PC-3 (cell line): ENCODE measurements at regions not wholly inside any gene's neighbourhood (a gene's known extent, or its start where the extent isn't known, plus 50 kb on each side); places are given as distances from the start of the nearest gene placed in this dataset.

Experiments
- ATAC-seq: fragments of 200-7000 bp; cut with Tn5 transposase; 2 replicates; pipeline ENCODE4 v1.9.1; 2020; ENCODE audit warnings: mild to moderate bottlenecking, moderate library complexity
- BruUV-seq: library from RNA; stranded (reverse); fragments of 400-500 nt; replicated peaks from 2 replicates; lab custom pipeline; 2021; lab: Mats Ljungman, UMichigan
- CTCF ChIA-PET: fragments of 300-600 bp; sonication (Branson Sonifier 250); formaldehyde crosslinking; loops from one replicate; lab custom pipeline; 2022; ENCODE audit warnings: antibody characterized with exemption; lab: Charles Lee
- POLR2A ChIA-PET: fragments of 300-600 bp; sonication (Branson Sonifier 250); formaldehyde crosslinking; loops from one replicate; lab custom pipeline; 2022; ENCODE audit warnings: antibody characterized with exemption; ENCODE audit not compliant: unreplicated experiment; lab: Charles Lee
- DNase-seq: peaks from one replicate; pipeline ENCODE4 v3.0.0-alpha.2; 2015
- H2AFZ ChIP-seq: fragments of 300-600 bp; sonication (generic); 2 replicates; pipeline ENCODE4 v1.6.0; 2016; ENCODE audit warnings: antibody characterized with exemption, low read length
- H3F3A ChIP-seq: fragments of 300-600 bp; sonication (generic); one replicate; pipeline ENCODE4 v1.6.0; 2017; ENCODE audit warnings: antibody characterized with exemption, low read length, control low read depth, mild to moderate bottlenecking; ENCODE audit not compliant: unreplicated experiment
- H3K27ac ChIP-seq: fragments of 300-600 bp; sonication (generic); 2 replicates; pipeline ENCODE4 v1.5.1; 2016; ENCODE audit warnings: mild to moderate bottlenecking, low read length
- H3K27me3 ChIP-seq: fragments of 300-600 bp; sonication (generic); 2 replicates; pipeline ENCODE4 v1.6.1; 2016; ENCODE audit warnings: low read length, mixed read lengths
- H3K36me3 ChIP-seq: fragments of 300-600 bp; sonication (generic); 2 replicates; pipeline ENCODE4 v1.6.1; 2016; ENCODE audit warnings: low read depth, mixed run types, low read length, mixed read lengths
- H3K4me1 ChIP-seq: fragments of 300-600 bp; sonication (generic); 2 replicates; pipeline ENCODE4 v1.5.1; 2016; ENCODE audit warnings: low read length; ENCODE audit not compliant: insufficient read depth
- H3K4me2 ChIP-seq: fragments of 300-600 bp; sonication (generic); 2 replicates; pipeline ENCODE4 v1.6.0; 2016; ENCODE audit warnings: low read length
- H3K4me3 ChIP-seq: fragments of 300-600 bp; sonication (generic); 2 replicates; pipeline ENCODE4 v1.5.1; 2016; ENCODE audit warnings: mild to moderate bottlenecking, low read length, mixed read lengths
- H3K79me2 ChIP-seq: fragments of 300-600 bp; sonication (generic); 2 replicates; pipeline ENCODE4 v1.6.1; 2017; ENCODE audit warnings: low read length, mixed read lengths
- H3K9ac ChIP-seq: fragments of 300-600 bp; sonication (generic); 2 replicates; pipeline ENCODE4 v1.6.0; 2016; ENCODE audit warnings: mild to moderate bottlenecking, low read length
- H3K9me2 ChIP-seq: fragments of 300-600 bp; sonication (generic); replicated peaks from 2 replicates; pipeline ENCODE4 v1.6.1; 2016; ENCODE audit warnings: mixed run types, low read length, mixed read lengths
- H3K9me3 ChIP-seq: fragments of 300-600 bp; sonication (generic); 2 replicates; pipeline ENCODE4 v1.6.1; 2016; ENCODE audit warnings: low read length, mixed read lengths
- H4K20me1 ChIP-seq: fragments of 300-600 bp; sonication (generic); 2 replicates; pipeline ENCODE4 v1.6.1; 2016; ENCODE audit warnings: low read length, mixed read lengths
- CTCF ChIP-seq: fragments of 300-600 bp; sonication (generic); conservative IDR thresholded peaks from 2 replicates; pipeline ENCODE4 v1.5.1; 2017; ENCODE audit warnings: antibody characterized with exemption, low read depth, mild to moderate bottlenecking, low read length
- EZH2 ChIP-seq: fragments of 300-600 bp; sonication (generic); IDR thresholded peaks from one replicate; pipeline ENCODE4 v1.6.1; 2017; ENCODE audit warnings: antibody characterized with exemption, mild to moderate bottlenecking, low read length; ENCODE audit not compliant: unreplicated experiment
- EZH2phosphoT487 ChIP-seq: fragments of 300-600 bp; sonication (generic); IDR thresholded peaks from 2 replicates; pipeline ENCODE4 v1.6.1; 2018; ENCODE audit warnings: mild to moderate bottlenecking, antibody characterized with exemption, low read length, borderline replicate concordance
- intact Hi-C: fragments of 100-400 bp; cut with micrococcal nuclease; formaldehyde crosslinking; loops from 2 replicates; pipeline ENCODE4 v1.9.0; 2023

DNA sequence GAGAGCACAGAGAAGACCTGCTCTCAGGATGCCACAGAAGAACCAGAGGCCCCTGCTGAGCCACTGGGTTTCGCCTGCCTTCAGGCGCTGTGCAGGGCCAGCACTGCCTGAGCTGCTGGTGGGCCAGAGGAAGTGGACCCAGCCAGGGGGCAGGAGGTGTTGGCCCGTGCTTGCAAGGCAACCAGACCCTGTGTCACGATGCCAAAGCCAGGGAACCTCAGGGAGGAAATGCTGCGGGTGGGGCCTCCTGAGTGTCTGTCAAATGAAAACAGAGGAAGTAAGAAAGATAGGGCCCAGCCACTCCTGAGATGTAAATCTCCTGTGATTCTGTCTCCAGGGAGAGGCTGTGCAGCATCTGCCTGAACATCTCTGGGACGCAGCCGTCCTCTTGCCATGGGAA is 58.1 kb upstream of the ADORA2B start:
- Histone ChIP-seq H3K4me3 (no peak overlapping the region), H3K9me2 (0 out of 2 replicates have a peak, but pooled peaks cover 3% of the 10 kb centered on the region), H3K27ac (peak overlapping the region; percentile 66), H3K4me2 (no peak overlapping the region), H3K9me3 (no peaks in the 10 kb centered on the region), H3F3A (no peaks in the 10 kb centered on the region), H4K20me1 (no peaks in the 10 kb centered on the region), H3K36me3 (no peaks in the 10 kb centered on the region), H3K27me3 (no peaks in the 10 kb centered on the region), H3K4me1 (peaks cover 39% of the 10 kb centered on the region), H3K9ac (no peak overlapping the region; the same call in 1 of the 2 replicates), H3K79me2 (no peaks in the 10 kb centered on the region), H2AFZ (peak overlapping the region; percentile 15; the same call in 1 of the 2 replicates)
- BruUV-seq, result no TSS peak
- ChIA-PET CTCF (no interaction called here), POLR2A (no interaction called here)
- TF ChIP-seq EZH2 (no peak), EZH2phosphoT487 (no peak), CTCF (no peak)
- ATAC-seq, result no peak
- no peak for DNase-seq
- intact Hi-C loops, result no loop called here

- H2AFZ ChIP-seq, result no peak overlapping the region
- H3K27me3 ChIP-seq, result no peaks in the 10 kb centered on the region
- H3K9ac ChIP-seq, result no peak overlapping the region
- no peaks in the 10 kb centered on the region for H4K20me1 ChIP-seq
- H3K36me3 ChIP-seq, result no peaks in the 10 kb centered on the region
- TF ChIP-seq EZH2 (no peak), CTCF (no peak), EZH2phosphoT487 (no peak)
- no peaks in the 10 kb centered on the region for H3K9me3 ChIP-seq
- ChIA-PET CTCF (no interaction called here), POLR2A (no interaction called here)
- H3F3A ChIP-seq, result peaks cover 7% of the 10 kb centered on the region
- BruUV-seq, result no TSS peak
- no peak overlapping the region for H3K4me2 ChIP-seq
- ATAC-seq (no peak), DNase-seq (no peak)
- peaks cover 52% of the 10 kb centered on the region for H3K4me1 ChIP-seq
- H3K79me2 ChIP-seq, result no peaks in the 10 kb centered on the region
- H3K27ac ChIP-seq, result no peak overlapping the region
- no peak overlapping the region for H3K4me3 ChIP-seq
- 0 out of 2 replicates have a peak, but pooled peaks cover 3% of the 10 kb centered on the region for H3K9me2 ChIP-seq
- intact Hi-C loops, result no loop called here
Observed at GRCh38 chr17:15888436-15888835, 56.5 kb upstream of the ADORA2B start.

DNA sequence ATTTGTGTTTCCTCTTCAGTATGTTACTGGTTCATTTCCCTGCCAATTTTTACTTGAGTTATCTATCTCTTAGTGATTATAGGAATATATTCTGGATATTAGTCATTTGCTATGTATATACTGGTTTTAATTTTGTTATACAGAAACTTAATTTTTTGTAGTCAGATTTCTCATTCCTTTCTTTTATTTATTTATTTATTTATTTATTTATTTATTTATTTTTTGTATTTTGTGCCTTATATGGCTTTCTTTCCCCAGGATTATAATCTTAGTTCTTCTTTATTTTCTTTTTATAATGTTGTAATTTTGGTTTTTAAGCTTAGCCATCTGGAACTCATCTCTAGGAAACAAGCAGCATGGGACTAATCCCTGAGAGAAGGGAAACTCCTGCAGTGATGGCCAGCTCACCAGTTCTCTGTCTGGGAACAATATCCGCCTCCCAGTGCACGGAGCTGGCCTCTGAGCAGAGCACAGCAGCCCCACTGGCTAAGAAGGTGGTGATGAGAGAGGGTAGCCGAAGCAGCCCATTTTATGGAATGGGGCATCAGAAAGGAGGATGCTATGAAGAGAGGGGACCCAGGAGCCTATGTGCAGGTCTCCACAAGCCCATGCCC is 54.5 kb upstream of the ADORA2B start:
- Histone ChIP-seq H3K79me2 (no peaks in the 10 kb centered on the region), H2AFZ (no peak overlapping the region), H3K4me3 (no peak overlapping the region), H3K36me3 (no peaks in the 10 kb centered on the region), H3K27ac (no peak overlapping the region), H3K27me3 (no peaks in the 10 kb centered on the region), H3F3A (peaks cover 7% of the 10 kb centered on the region), H3K4me2 (no peak overlapping the region), H3K9me3 (no peaks in the 10 kb centered on the region), H3K9ac (no peak overlapping the region), H4K20me1 (no peaks in the 10 kb centered on the region), H3K4me1 (peaks cover 58% of the 10 kb centered on the region), H3K9me2 (0 out of 2 replicates have a peak, but pooled peaks cover 3% of the 10 kb centered on the region)
- no peak for DNase-seq
- no peak for TF ChIP-seq CTCF
- no peak for TF ChIP-seq EZH2
- no peak for TF ChIP-seq EZH2phosphoT487
- no TSS peak for BruUV-seq
- ChIA-PET CTCF (no interaction called here), POLR2A (no interaction called here)
- intact Hi-C loops, result no loop called here
- no peak for ATAC-seq
